A549 (cell line): ENCODE measurements at regions not wholly inside any gene's neighbourhood (a gene's known extent, or its start where the extent isn't known, plus 50 kb on each side); places are given as distances from the start of the nearest gene placed in this dataset.

Experiments used
- ATAC-seq, 2 experiments: fragments of 200-7000 bp in 1 of 2; fragments of >200 bp in 1 of 2; cut with Nextera tagmentation in 1 of 2; cut with Tn5 transposase in 1 of 2; 3 replicates each; pipeline versions ENCODE4 v1.8.0 to v1.9.1; 2018 to 2020; ENCODE audit warnings: mild to moderate bottlenecking in 1 of 2, moderate library complexity in 1 of 2
- CTCF ChIA-PET: fragments of 300-600 bp; sonication (Branson Sonifier 250); formaldehyde crosslinking; extraction: SDS; loops from one replicate; lab custom pipeline; 2021; ENCODE audit warnings: antibody characterized with exemption, inconsistent platforms; lab: Yijun Ruan, JAX
- POLR2A ChIA-PET: fragments of 350-600 bp; formaldehyde crosslinking; extraction: SDS; loops from one replicate; lab custom pipeline; 2021; ENCODE audit warnings: antibody characterized with exemption, inconsistent platforms; lab: Yijun Ruan, JAX
- DNase-seq, 2 experiments: peaks; one replicate each; pipeline versions ENCODE4 v3.0.0 to v3.0.0-alpha.2; 2011 to 2016; ENCODE audit warnings: low read depth in 1 of 2, low spot score in 1 of 2
- FAIRE-seq: peaks from 2 replicates; lab custom pipeline; 2011; peaks lifted over from hg19 to GRCh38; lab: Jason Lieb, UNC
- H3K27ac ChIP-seq, 2 experiments: fragments of >200 bp; sonication (Bioruptor Twin); formaldehyde crosslinking; 3 replicates each; pipeline ENCODE4 v1.5.1; 2016 to 2017
- H3K4me1 ChIP-seq: fragments of >200 bp; sonication (Bioruptor Twin); formaldehyde crosslinking; 3 replicates; pipeline ENCODE4 v1.6.1; 2016
- H3K4me2 ChIP-seq: fragments of >200 bp; sonication (Bioruptor Twin); formaldehyde crosslinking; 3 replicates; pipeline ENCODE4 v1.6.1; 2016
- H3K4me3 ChIP-seq: fragments of >200 bp; sonication (Bioruptor Twin); formaldehyde crosslinking; 3 replicates; pipeline ENCODE4 v1.5.1; 2016
- H3K9me3 ChIP-seq: fragments of >200 bp; sonication (Bioruptor Twin); formaldehyde crosslinking; 3 replicates; pipeline ENCODE4 v1.6.1; 2016
- BCL3 ChIP-seq: fragments of >200 bp; sonication (Bioruptor Twin); formaldehyde crosslinking; IDR thresholded peaks from 3 replicates; pipeline ENCODE4 v1.6.1; 2016
- CBX8 ChIP-seq: fragments of 200-600 bp; sonication (generic); IDR thresholded peaks from 2 replicates; pipeline ENCODE4 v1.6.1; 2016
- CHD4 ChIP-seq: fragments of 200-600 bp; sonication (generic); IDR thresholded peaks from 2 replicates; pipeline ENCODE4 v1.6.1; 2016; ENCODE audit warnings: antibody characterized with exemption, mild to moderate bottlenecking, borderline replicate concordance
- EHF ChIP-seq: fragments of 250-450 bp; sonication (Bioruptor Pico); IDR thresholded peaks from 2 replicates; pipeline ENCODE4 v1.5.0; 2020; ENCODE audit warnings: mild to moderate bottlenecking
- EHMT2 ChIP-seq: fragments of 200-600 bp; sonication (generic); IDR thresholded peaks from 2 replicates; pipeline ENCODE4 v1.6.1; 2016; ENCODE audit warnings: antibody characterized with exemption, low read depth, mild to moderate bottlenecking, moderate library complexity
- EP300 ChIP-seq, 2 experiments: fragments of >200 bp; sonication (Bioruptor Twin); formaldehyde crosslinking; IDR thresholded peaks; 2 replicates in 1 of 2; 3 replicates in 1 of 2; pipeline ENCODE4 v1.6.1; 2016 to 2017
- FOSL2 ChIP-seq, 2 experiments: fragments of 450-650 bp in 1 of 2; fragments of >200 bp in 1 of 2; sonication (Bioruptor Twin) in 1 of 2; formaldehyde crosslinking; IDR thresholded peaks; 2 replicates each; pipeline versions ENCODE4 v1.5.0 to v1.6.1; 2016 to 2020; ENCODE audit warnings: mild to moderate bottlenecking in 1 of 2, moderate library complexity in 1 of 2
- FOXS1 ChIP-seq: fragments of 250-450 bp; sonication (Bioruptor Pico); IDR thresholded peaks from 2 replicates; pipeline ENCODE4 v1.5.0; 2020; ENCODE audit warnings: mild to moderate bottlenecking, moderate library complexity
- GATA3 ChIP-seq: IDR thresholded peaks from 2 replicates; pipeline ENCODE4 v1.6.1; 2012; ENCODE audit warnings: borderline replicate concordance
- HDAC2 ChIP-seq: fragments of 200-600 bp; sonication (generic); IDR thresholded peaks from 2 replicates; pipeline ENCODE4 v1.6.1; 2016
- HEYL ChIP-seq: fragments of 250-450 bp; sonication (Bioruptor Pico); IDR thresholded peaks from 2 replicates; pipeline ENCODE4 v1.8.0; 2021; ENCODE audit warnings: mild to moderate bottlenecking, moderate library complexity
- KDM1A ChIP-seq: fragments of 200-600 bp; sonication (generic); IDR thresholded peaks from 2 replicates; pipeline ENCODE4 v1.6.1; 2016; ENCODE audit warnings: low read depth, mild to moderate bottlenecking
- MAFK ChIP-seq: fragments of 450-650 bp; IDR thresholded peaks from 2 replicates; pipeline ENCODE4 v1.6.1; 2014; ENCODE audit not compliant: partially characterized antibody
- MYC ChIP-seq: IDR thresholded peaks from 2 replicates; pipeline ENCODE4 v1.6.1; 2012; ENCODE audit warnings: mild to moderate bottlenecking, inconsistent platforms, low read length, improper control_type of control experiment, borderline replicate concordance
- NFE2L2 ChIP-seq: fragments of 150-350 bp; conservative IDR thresholded peaks from 2 replicates; pipeline ENCODE4 v1.6.1; 2014; ENCODE audit warnings: low read length
- NR3C1 ChIP-seq: fragments of >200 bp; sonication (Bioruptor Twin); formaldehyde crosslinking; IDR thresholded peaks from 3 replicates; pipeline ENCODE4 v1.6.1; 2017
- PBX3 ChIP-seq: IDR thresholded peaks from 2 replicates; pipeline ENCODE4 v1.6.1; 2012
- POLR2A ChIP-seq: IDR thresholded peaks from 2 replicates; pipeline ENCODE4 v1.6.1; 2012; ENCODE audit warnings: mild to moderate bottlenecking, low read length
- POLR2AphosphoS2 ChIP-seq: conservative IDR thresholded peaks from 2 replicates; pipeline ENCODE4 v1.6.1; 2012; ENCODE audit warnings: low read length, improper control_type of control experiment, inconsistent platforms
- RAD21 ChIP-seq, 2 experiments: fragments of >200 bp in 1 of 2; sonication (Bioruptor Twin) in 1 of 2; formaldehyde crosslinking in 1 of 2; IDR thresholded peaks in 1 of 2; conservative IDR thresholded peaks in 1 of 2; 2 replicates in 1 of 2; 3 replicates in 1 of 2; pipeline ENCODE4 v1.6.1; 2012 to 2018; ENCODE audit warnings: inconsistent platforms in 1 of 2
- REST ChIP-seq: fragments of 200-600 bp; sonication (generic); IDR thresholded peaks from 2 replicates; pipeline ENCODE4 v1.6.1; 2016; ENCODE audit warnings: antibody characterized with exemption, mild to moderate bottlenecking, moderate library complexity
- RFX5 ChIP-seq: fragments of 450-650 bp; IDR thresholded peaks from 2 replicates; pipeline ENCODE4 v1.7.1; 2014; ENCODE audit warnings: antibody characterized with exemption, mild to moderate bottlenecking, moderate library complexity
- RNF2 ChIP-seq: fragments of 200-600 bp; sonication (generic); IDR thresholded peaks from 2 replicates; pipeline ENCODE4 v1.6.1; 2016; ENCODE audit warnings: low read depth, mild to moderate bottlenecking, antibody characterized with exemption, moderate library complexity, borderline replicate concordance
- SMC3 ChIP-seq: fragments of >200 bp; sonication (Bioruptor Twin); formaldehyde crosslinking; IDR thresholded peaks from 3 replicates; pipeline ENCODE4 v1.6.1; 2018; ENCODE audit warnings: inconsistent platforms
- TFCP2L1 ChIP-seq: fragments of 250-450 bp; sonication (Bioruptor Pico); IDR thresholded peaks from 2 replicates; pipeline ENCODE4 v1.5.0; 2021; ENCODE audit warnings: mild to moderate bottlenecking
- TP53 ChIP-seq: fragments of 250-450 bp; sonication (Bioruptor Pico); IDR thresholded peaks from 2 replicates; pipeline ENCODE4 v1.5.0; 2021; ENCODE audit warnings: mild to moderate bottlenecking, moderate library complexity
- ZFP36 ChIP-seq: fragments of 450-650 bp; IDR thresholded peaks from 2 replicates; pipeline ENCODE4 v1.6.1; 2014; ENCODE audit warnings: borderline replicate concordance; ENCODE audit not compliant: partially characterized antibody
- ZNF302 ChIP-seq: fragments of 250-450 bp; sonication (Bioruptor Pico); IDR thresholded peaks from 2 replicates; pipeline ENCODE4 v1.9.0; 2021; ENCODE audit warnings: inconsistent platforms, mild to moderate bottlenecking, moderate library complexity
- WGBS: methylation state at CpG from one replicate; pipeline ENCODE4 v1.1.6; 2017; ENCODE audit errors: missing lambda C conversion rate; 5-methylcytosine and 5-hydroxymethylcytosine counted together

GRCh38 chr13:106210324-106210723, 325.1 kb downstream of the EFNB2 start:
- Histone ChIP-seq H3K27ac (no peak overlapping the region), H3K4me2 (no peak overlapping the region), H3K4me3 (no peak overlapping the region), H3K9me3 (no peaks in the 10 kb centered on the region), H3K4me1 (no peaks in the 10 kb centered on the region)
- ChIA-PET CTCF (no interaction called here), POLR2A (no interaction called here)
- ATAC-seq, result no peak
- 19% methylated on average over 3 of the region's 3 CpGs for WGBS
- no peak for FAIRE-seq
- DNase-seq, result no peak
- no peak for TF ChIP-seq GATA3
- TF ChIP-seq EHMT2, result no peak
- TF ChIP-seq HDAC2, result no peak
- TF ChIP-seq CBX8, result no peak

- POLR2A ChIA-PET, result no interaction called here
- CTCF ChIA-PET, result no interaction called here
- H3K4me3 ChIP-seq, result no peak overlapping the region
- TF ChIP-seq BCL3 (no peak), NR3C1 (no peak), POLR2A (no peak)
- TF ChIP-seq, all 56 proteins: peak for 0
- ATAC-seq, result no peak
- Histone ChIP-seq H3K4me1 (no peaks in the 10 kb centered on the region), H3K4me2 (no peak overlapping the region), H3K27ac (no peak overlapping the region), H3K9me3 (no peaks in the 10 kb centered on the region)
- DNase-seq, result no peak
- WGBS, result 37% methylated on average over 2 of the region's 2 CpGs
- FAIRE-seq, result no peak
Measured at GRCh38 chr13:106205871-106206270, 329.6 kb downstream of the EFNB2 start.

GRCh38 chr13:106197496-106197895, 338.0 kb downstream of the EFNB2 start:
- WGBS, result 71% methylated on average over 1 of the region's 1 CpG
- H3K4me1 ChIP-seq, result no peaks in the 10 kb centered on the region

GRCh38 chr13:106187501-106188095, 347.9 kb downstream of the EFNB2 start:
- Histone ChIP-seq H3K27ac (no peak overlapping the region), H3K4me2 (no peak overlapping the region), H3K9me3 (no peaks in the 10 kb centered on the region)
- WGBS, result 43% methylated on average over 5 of the region's 5 CpGs
- ChIA-PET CTCF (no interaction called here), POLR2A (no interaction called here)
- TF ChIP-seq CHD4, result no peak
- no peak for TF ChIP-seq EHMT2
- no peak for TF ChIP-seq MAFK
- TF ChIP-seq HEYL (CRISPR knock-in tag), result no peak
- no peak for TF ChIP-seq REST
- TF ChIP-seq EHF (CRISPR knock-in tag), result no peak
- TF ChIP-seq RFX5, result no peak
- TF ChIP-seq KDM1A, result no peak
- no peak for TF ChIP-seq NR3C1
- TF ChIP-seq RNF2, result no peak
- no peak for TF ChIP-seq MYC
- no peak for TF ChIP-seq TP53 (CRISPR knock-in tag)
- TF ChIP-seq POLR2AphosphoS2, result no peak
- TF ChIP-seq PBX3, result no peak
- TF ChIP-seq SMC3, result no peak
- TF ChIP-seq RAD21 (conservative IDR thresholded peaks at IDR 0.05 in 1 of 2, IDR thresholded peaks at IDR 0.05 in 1 of 2), result no peak
- TF ChIP-seq TFCP2L1 (CRISPR knock-in tag), result no peak
- no peak for TF ChIP-seq ZFP36
- TF ChIP-seq, all 56 proteins: peak for 0
- FAIRE-seq (no peak), ATAC-seq (no peak), DNase-seq (no peak)
- H3K4me3 ChIP-seq, result no peak overlapping the region
- H3K4me1 ChIP-seq, result no peaks in the 10 kb centered on the region

More at GRCh38 chr13:106197496-106197895, 338.0 kb downstream of the EFNB2 start:
- TF ChIP-seq EHMT2 (no peak), POLR2AphosphoS2 (no peak), RFX5 (no peak), POLR2A (no peak), KDM1A (no peak), TFCP2L1 (CRISPR knock-in tag) (no peak), EP300 (IDR thresholded peaks at IDR 0.05) (no peak), FOXS1 (CRISPR knock-in tag) (no peak), ZNF302 (CRISPR knock-in tag) (no peak), FOSL2 (IDR thresholded peaks at IDR 0.05) (no peak), FOSL2 (CRISPR knock-in tag; IDR thresholded peaks at IDR 0.05) (no peak), NFE2L2 (no peak)
- no peak overlapping the region for H3K4me2 ChIP-seq
- no peak overlapping the region for H3K4me3 ChIP-seq
- DNase-seq (no peak), ATAC-seq (no peak), FAIRE-seq (no peak)
- H3K9me3 ChIP-seq, result no peaks in the 10 kb centered on the region
- ChIA-PET CTCF (no interaction called here), POLR2A (no interaction called here)
- H3K27ac ChIP-seq, result no peak overlapping the region
